ENCODE measurements at regions not wholly inside any gene's neighbourhood (a gene's known extent, or its start where the extent isn't known, plus 50 kb on each side); places are given as distances from the start of the nearest gene placed in this dataset.
"Not testable (repeated sequence)": the region's sequence is repeated elsewhere in the genome, so short reads cannot be mapped to it uniquely, and the experiment has no call there.

DNA sequence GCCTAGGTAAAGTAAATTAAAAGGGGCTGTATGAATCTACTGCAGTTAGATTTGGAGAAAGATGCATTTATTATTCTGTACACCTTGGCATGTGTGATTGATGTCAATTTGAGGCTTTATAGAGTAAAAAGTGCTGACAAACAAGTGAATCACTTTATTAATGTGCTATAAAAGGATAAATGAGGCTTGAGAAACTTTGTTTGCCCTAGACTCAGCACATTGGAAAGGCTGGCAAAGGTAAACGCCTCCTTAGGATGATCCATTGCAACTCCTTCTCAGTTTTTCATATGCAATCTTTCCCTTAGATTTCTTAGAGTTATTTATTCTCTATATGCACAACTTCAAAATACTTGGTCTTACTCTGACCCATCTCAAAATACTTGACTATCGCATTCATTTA lies 369.0 kb downstream of the HINT1 start:
- H3K27ac ChIP-seq, result no peak overlapping the region
- TF ChIP-seq, protein P1, sequence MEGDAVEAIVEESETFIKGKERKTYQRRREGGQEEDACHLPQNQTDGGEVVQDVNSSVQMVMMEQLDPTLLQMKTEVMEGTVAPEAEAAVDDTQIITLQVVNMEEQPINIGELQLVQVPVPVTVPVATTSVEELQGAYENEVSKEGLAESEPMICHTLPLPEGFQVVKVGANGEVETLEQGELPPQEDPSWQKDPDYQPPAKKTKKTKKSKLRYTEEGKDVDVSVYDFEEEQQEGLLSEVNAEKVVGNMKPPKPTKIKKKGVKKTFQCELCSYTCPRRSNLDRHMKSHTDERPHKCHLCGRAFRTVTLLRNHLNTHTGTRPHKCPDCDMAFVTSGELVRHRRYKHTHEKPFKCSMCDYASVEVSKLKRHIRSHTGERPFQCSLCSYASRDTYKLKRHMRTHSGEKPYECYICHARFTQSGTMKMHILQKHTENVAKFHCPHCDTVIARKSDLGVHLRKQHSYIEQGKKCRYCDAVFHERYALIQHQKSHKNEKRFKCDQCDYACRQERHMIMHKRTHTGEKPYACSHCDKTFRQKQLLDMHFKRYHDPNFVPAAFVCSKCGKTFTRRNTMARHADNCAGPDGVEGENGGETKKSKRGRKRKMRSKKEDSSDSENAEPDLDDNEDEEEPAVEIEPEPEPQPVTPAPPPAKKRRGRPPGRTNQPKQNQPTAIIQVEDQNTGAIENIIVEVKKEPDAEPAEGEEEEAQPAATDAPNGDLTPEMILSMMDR (conservative IDR thresholded peaks at IDR 0.05), result no peak

DNA sequence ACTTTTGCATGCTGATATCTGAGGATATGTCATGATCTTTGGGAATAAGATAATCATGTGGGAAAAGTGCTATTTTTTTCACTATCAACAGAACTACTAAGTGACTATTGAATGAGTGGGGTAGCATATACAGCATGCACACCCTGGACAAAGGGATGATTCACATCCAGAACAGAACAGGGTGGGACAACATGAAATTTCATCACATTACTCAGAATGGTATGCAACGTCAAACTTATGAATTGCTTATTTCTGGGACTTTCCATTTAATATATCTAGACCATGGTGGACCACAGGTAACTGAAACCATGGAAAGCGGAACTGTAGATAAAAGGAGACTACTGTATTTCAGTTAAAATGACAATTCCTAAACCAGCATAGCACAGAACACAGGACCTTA lies 370.0 kb downstream of the HINT1 start:
- TF ChIP-seq, protein P1 (conservative IDR thresholded peaks at IDR 0.05), result no peak
- no peak overlapping the region for H3K27ac ChIP-seq

DNA sequence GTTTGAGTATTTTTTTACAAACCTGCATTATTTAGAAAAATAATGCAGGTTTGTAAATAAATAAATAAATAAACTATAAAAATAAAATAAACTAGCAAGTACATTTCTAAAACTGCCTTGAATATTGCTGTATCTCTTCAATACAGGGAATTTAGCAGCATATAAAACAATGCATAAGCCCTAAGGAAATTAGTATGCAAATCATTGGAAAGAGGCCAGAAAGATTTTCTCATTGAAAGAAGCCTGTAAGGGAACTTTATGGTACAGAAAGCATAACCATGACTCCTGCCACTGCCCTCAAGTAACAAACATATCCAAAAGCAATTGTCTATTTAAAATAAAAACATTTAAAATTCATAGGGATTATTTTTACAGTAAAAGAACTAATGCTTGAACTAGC lies 387.3 kb downstream of the HINT1 start:
- H3K27ac ChIP-seq, result no peak overlapping the region
- TF ChIP-seq, protein P1 (conservative IDR thresholded peaks at IDR 0.05), result no peak

DNA sequence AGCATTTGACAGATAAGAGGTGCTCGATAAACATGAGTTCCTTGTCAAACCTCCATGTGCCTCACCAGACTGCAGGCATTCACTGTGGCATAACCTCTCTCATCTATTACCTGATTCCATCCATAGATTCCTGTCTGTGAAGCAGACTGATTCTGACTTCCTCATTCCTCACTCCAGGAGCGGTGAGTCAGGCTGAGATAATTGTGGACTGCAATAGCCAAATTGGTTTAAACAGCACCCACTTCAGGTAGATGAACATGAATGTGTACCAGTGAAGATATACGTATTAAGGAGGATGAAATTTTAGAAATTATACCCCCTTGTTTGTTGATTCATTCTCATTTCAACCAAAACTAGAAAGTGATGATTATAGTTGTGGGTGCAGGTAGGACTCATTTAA lies 391.2 kb downstream of the HINT1 start:
- H3K27ac ChIP-seq, result no peak overlapping the region
- TF ChIP-seq, protein P1 (conservative IDR thresholded peaks at IDR 0.05), result no peak

DNA sequence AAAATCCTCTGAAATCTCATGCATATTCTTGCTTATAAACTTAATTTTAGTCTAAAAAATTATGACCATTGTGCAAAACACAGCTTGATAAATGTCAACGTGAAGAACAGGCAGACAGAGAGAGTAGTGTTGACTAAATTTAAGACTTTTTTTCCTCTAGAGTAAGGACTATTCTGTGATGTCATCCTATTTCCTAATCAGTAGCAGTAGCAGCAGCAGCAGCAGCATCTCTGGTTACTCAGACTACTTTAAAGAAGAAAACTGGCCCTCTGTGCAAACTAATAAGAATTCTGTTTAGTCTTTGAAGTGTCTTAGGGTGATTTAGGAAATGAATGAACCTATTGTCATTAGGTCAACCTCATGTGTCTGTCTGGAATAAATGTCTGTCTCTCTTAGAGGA lies 403.0 kb downstream of the HINT1 start:
- no peak overlapping the region for H3K27ac ChIP-seq
- TF ChIP-seq, protein P1 (conservative IDR thresholded peaks at IDR 0.05), result no peak

DNA sequence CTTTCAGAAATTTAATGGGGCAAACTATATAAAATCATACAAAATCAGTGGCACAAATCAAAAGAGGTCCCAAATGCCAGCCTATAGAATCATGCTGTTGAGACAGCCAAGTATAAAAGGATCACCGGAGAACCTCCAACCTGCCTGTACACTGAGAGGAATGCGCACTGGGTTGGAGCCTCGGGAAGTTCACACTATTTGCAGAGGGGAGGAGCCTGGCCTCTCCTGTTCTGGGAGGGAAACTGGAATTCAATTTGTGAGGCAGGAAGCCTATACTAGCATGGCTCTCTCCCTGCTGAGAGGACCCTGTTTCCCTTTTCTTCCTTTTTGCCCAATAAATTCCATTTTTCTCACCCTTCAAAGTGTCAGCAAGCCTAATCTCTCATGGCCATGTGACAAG lies 406.0 kb downstream of the HINT1 start:
- no peak overlapping the region for H3K27ac ChIP-seq
- TF ChIP-seq, protein P1 (conservative IDR thresholded peaks at IDR 0.05), result no peak

DNA sequence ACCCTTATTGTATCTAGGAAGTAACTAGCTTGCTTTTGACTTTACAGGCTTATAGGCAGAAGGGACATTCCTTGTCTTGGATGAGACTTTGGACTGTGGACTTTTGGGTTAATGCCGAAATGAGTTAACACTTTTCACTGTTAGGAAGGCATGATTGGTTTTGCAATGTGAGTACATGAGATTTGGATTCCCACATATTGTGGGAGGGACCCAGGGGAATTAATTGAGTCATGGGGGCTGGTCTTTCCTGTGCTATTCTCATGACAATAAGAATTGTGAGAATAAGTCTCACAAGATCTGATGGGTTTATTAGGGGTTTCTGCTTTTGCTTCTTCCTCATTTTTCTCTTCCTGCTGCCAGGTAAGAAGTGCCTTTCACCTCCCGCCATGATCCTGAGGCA lies 417.5 kb downstream of the HINT1 start:
- no peak overlapping the region for H3K27ac ChIP-seq
- TF ChIP-seq, protein P1 (conservative IDR thresholded peaks at IDR 0.05), result no peak

DNA sequence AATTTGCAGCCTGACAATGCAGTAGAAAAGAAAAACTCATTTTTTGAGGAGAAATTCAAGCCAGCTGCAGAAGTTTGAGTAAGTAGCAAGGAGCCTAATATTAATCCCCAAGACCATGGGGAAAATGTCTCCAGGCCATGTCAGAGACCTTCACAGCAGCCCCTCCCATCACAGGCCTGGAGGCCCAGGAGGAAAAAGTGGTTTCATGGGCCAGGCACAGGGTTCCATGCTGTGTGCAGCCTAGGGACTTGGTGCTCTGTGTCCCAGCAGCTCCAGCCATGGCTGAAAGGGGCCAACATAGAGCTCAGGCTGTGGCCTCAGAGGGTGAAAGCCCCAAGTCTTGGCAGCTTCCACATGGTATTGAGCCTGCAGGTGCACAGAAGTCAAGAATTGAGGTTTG lies 418.4 kb downstream of the HINT1 start:
- not testable (repeated sequence) for H3K27ac ChIP-seq

Data from VCaP (cell line).